Ishikawa (cell line): ENCODE measurements at regions not wholly inside any gene's neighbourhood (a gene's known extent, or its start where the extent isn't known, plus 50 kb on each side); places are given as distances from the start of the nearest gene placed in this dataset.

Experiments
- CEBPB ChIP-seq: IDR thresholded peaks from 2 replicates; pipeline ENCODE4 v1.6.1; 2012
- CREB1 ChIP-seq: IDR thresholded peaks from 2 replicates; pipeline ENCODE4 v1.6.1; 2012; ENCODE audit warnings: low read depth
- EGR1 ChIP-seq: IDR thresholded peaks from 2 replicates; pipeline ENCODE4 v1.6.1; 2012
- EP300 ChIP-seq: IDR thresholded peaks from 2 replicates; pipeline ENCODE4 v1.6.1; 2012; ENCODE audit warnings: borderline replicate concordance
- FOXM1 ChIP-seq: IDR thresholded peaks from 2 replicates; pipeline ENCODE4 v1.6.1; 2012; ENCODE audit warnings: low read depth, borderline replicate concordance
- NFIC ChIP-seq: IDR thresholded peaks from 2 replicates; pipeline ENCODE4 v1.6.1; 2012
- RAD21 ChIP-seq: IDR thresholded peaks from 2 replicates; pipeline ENCODE4 v1.6.1; 2012; ENCODE audit warnings: low read depth
- TAF1 ChIP-seq: IDR thresholded peaks from 2 replicates; pipeline ENCODE4 v1.6.1; 2012; ENCODE audit warnings: low read depth, mild to moderate bottlenecking
- TEAD4 ChIP-seq: IDR thresholded peaks from 2 replicates; pipeline ENCODE4 v1.6.1; 2012
- ZBTB7A ChIP-seq: IDR thresholded peaks from 2 replicates; pipeline ENCODE4 v1.6.1; 2012; ENCODE audit warnings: low read depth
- TF ChIP-seq, protein P1 (sequence below): IDR thresholded peaks from 2 replicates; pipeline ENCODE4 v1.6.1; 2012
- TF ChIP-seq, protein P2 (sequence below): IDR thresholded peaks from 2 replicates; pipeline ENCODE4 v1.6.1; 2012; ENCODE audit warnings: low read depth, mild to moderate bottlenecking

DNA sequence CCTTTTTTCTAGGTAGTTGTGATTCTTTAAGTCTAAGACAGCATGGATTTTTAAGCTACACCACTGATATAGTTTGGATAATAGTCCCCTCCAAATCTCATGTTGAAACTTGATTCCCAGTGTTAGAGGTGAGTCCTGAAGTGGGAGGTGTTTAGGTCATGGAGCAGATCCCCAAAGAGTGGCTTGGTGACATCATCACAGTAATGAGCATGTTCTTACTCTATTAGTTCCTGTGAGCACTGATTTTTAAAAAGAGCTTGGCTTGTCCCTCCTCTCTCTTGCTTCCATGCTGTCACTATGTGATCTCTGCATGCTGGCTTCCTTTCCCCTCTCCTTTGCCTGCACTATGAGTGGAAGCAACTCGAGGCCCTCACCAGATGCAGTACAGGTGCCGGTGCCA is 115.5 kb downstream of the LEPR start:
- TF ChIP-seq TAF1 (no peak), EP300 (no peak), CREB1 (no peak), RAD21 (no peak), EGR1 (no peak), NFIC (no peak), FOXM1 (no peak), CEBPB (no peak), TEAD4 (no peak), ZBTB7A (no peak)
- TF ChIP-seq, protein P1, sequence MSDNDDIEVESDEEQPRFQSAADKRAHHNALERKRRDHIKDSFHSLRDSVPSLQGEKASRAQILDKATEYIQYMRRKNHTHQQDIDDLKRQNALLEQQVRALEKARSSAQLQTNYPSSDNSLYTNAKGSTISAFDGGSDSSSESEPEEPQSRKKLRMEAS: no peak
- TF ChIP-seq, protein P2, sequence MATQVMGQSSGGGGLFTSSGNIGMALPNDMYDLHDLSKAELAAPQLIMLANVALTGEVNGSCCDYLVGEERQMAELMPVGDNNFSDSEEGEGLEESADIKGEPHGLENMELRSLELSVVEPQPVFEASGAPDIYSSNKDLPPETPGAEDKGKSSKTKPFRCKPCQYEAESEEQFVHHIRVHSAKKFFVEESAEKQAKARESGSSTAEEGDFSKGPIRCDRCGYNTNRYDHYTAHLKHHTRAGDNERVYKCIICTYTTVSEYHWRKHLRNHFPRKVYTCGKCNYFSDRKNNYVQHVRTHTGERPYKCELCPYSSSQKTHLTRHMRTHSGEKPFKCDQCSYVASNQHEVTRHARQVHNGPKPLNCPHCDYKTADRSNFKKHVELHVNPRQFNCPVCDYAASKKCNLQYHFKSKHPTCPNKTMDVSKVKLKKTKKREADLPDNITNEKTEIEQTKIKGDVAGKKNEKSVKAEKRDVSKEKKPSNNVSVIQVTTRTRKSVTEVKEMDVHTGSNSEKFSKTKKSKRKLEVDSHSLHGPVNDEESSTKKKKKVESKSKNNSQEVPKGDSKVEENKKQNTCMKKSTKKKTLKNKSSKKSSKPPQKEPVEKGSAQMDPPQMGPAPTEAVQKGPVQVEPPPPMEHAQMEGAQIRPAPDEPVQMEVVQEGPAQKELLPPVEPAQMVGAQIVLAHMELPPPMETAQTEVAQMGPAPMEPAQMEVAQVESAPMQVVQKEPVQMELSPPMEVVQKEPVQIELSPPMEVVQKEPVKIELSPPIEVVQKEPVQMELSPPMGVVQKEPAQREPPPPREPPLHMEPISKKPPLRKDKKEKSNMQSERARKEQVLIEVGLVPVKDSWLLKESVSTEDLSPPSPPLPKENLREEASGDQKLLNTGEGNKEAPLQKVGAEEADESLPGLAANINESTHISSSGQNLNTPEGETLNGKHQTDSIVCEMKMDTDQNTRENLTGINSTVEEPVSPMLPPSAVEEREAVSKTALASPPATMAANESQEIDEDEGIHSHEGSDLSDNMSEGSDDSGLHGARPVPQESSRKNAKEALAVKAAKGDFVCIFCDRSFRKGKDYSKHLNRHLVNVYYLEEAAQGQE: no peak
